ENCODE measurements at regions not wholly inside any gene's neighbourhood (a gene's known extent, or its start where the extent isn't known, plus 50 kb on each side); places are given as distances from the start of the nearest gene placed in this dataset.

DNA sequence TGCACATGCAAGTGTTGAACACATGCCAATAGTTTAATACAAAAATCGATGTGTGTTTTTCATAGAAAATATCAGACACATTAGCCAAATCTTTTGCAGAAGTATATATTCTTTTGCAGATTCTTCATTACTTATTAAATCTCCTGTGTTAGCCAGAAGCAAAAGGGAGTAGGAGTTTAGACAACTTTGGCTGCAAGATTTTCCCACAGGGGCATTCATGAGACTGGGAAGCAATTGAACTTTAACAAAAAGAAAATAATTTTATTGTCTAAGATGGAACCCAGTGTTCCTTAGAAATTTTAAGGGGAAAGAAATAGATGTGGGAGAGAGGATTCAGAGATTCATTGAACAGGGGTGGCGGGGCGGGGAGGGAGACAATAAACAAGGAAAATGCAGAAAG, 1336.0 kb downstream of the GATA3 start:
- H3K4me3 ChIP-seq: no peak overlapping the region
- no peaks in the 10 kb centered on the region for H3K4me1 ChIP-seq
- ChIA-PET CTCF (no interaction called here), POLR2A (no interaction called here)
- WGBS (ENCODE audit: missing lambda C conversion rate): 4% methylated on average over 3 of the region's 3 CpGs
- H3K4me2 ChIP-seq: no peak overlapping the region
- TF ChIP-seq CHD4 (IDR thresholded peaks at IDR 0.05; ENCODE audit: borderline replicate concordance): no peak
- TF ChIP-seq PHF8 (IDR thresholded peaks at IDR 0.05; ENCODE audit: borderline replicate concordance, low read depth): no peak
- no peak for TF ChIP-seq KDM1A (IDR thresholded peaks at IDR 0.05; ENCODE audit: low read depth)
- TF ChIP-seq POLR2AphosphoS2 (conservative IDR thresholded peaks at IDR 0.05; ENCODE audit: low read length): no peak
- no peak for TF ChIP-seq HDAC2 (IDR thresholded peaks at IDR 0.05)
- TF ChIP-seq, protein P1, sequence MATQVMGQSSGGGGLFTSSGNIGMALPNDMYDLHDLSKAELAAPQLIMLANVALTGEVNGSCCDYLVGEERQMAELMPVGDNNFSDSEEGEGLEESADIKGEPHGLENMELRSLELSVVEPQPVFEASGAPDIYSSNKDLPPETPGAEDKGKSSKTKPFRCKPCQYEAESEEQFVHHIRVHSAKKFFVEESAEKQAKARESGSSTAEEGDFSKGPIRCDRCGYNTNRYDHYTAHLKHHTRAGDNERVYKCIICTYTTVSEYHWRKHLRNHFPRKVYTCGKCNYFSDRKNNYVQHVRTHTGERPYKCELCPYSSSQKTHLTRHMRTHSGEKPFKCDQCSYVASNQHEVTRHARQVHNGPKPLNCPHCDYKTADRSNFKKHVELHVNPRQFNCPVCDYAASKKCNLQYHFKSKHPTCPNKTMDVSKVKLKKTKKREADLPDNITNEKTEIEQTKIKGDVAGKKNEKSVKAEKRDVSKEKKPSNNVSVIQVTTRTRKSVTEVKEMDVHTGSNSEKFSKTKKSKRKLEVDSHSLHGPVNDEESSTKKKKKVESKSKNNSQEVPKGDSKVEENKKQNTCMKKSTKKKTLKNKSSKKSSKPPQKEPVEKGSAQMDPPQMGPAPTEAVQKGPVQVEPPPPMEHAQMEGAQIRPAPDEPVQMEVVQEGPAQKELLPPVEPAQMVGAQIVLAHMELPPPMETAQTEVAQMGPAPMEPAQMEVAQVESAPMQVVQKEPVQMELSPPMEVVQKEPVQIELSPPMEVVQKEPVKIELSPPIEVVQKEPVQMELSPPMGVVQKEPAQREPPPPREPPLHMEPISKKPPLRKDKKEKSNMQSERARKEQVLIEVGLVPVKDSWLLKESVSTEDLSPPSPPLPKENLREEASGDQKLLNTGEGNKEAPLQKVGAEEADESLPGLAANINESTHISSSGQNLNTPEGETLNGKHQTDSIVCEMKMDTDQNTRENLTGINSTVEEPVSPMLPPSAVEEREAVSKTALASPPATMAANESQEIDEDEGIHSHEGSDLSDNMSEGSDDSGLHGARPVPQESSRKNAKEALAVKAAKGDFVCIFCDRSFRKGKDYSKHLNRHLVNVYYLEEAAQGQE (IDR thresholded peaks at IDR 0.05): no peak
- TF ChIP-seq HOXA7 (CRISPR knock-in tag; IDR thresholded peaks at IDR 0.05): no peak
- TF ChIP-seq MYC (IDR thresholded peaks at IDR 0.05; ENCODE audit: borderline replicate concordance, low read length): no peak
- no peak for TF ChIP-seq FOSB (CRISPR knock-in tag; IDR thresholded peaks at IDR 0.05)
- no peak for TF ChIP-seq MAZ (IDR thresholded peaks at IDR 0.05; ENCODE audit: borderline replicate concordance, low read depth, low read length)
- TF ChIP-seq MAFK (IDR thresholded peaks at IDR 0.05; ENCODE audit: partially characterized antibody): no peak
- TF ChIP-seq HEYL (CRISPR knock-in tag; IDR thresholded peaks at IDR 0.05): no peak
- no peak for TF ChIP-seq RARB (CRISPR knock-in tag; IDR thresholded peaks at IDR 0.05)
- no peak for TF ChIP-seq BHLHE40 (IDR thresholded peaks at IDR 0.05; ENCODE audit: low read depth, low read length)
- TF ChIP-seq EHF (CRISPR knock-in tag; IDR thresholded peaks at IDR 0.05): no peak
- no peak for ATAC-seq
- no peak overlapping the region for H3K27ac ChIP-seq
- H3K9me3 ChIP-seq: no peaks in the 10 kb centered on the region
- no peak for FAIRE-seq
- DNase-seq (ENCODE audit: low read depth in 1 of 2, low spot score in 1 of 2): no peak

DNA sequence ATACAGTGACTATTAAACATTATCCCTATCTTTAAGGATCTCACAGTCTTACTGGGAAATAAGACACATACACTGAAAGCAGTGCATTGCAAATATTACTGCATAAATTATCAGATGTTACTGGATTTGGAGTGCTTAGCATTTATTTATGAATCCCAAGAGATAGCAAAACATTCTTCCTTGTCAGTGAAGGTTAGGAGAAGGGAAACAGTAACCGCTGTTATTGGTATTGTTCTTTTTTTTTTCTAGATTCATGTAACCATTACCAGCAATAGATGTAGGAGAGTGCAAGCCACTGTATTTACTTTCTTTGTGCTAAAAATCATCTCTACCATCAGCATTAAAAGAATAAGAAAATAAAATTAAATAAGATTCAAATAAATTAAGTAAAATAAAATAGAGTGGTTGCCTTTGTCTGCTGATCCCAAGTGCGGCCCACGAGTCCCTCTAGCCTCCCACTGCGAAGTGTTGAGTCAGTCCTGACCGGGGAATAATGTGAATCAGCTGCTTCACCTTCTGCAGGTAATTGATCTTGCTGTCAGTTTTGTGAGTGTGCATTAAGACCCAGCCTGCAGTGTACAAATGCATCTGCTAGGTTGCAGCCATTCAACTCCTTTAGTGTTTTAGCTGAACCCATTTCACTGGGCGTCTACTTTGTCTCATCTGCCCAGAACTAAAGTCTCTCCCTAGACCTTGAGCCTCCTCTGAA, 1344.9 kb downstream of the GATA3 start:
- no peak for FAIRE-seq
- POLR2A ChIA-PET: no interaction called here

More for the DNA sequence above, 1344.9 kb downstream of the GATA3 start:
- CTCF ChIA-PET: no interaction called here
- no peak overlapping the region for H3K4me3 ChIP-seq
- WGBS (ENCODE audit: missing lambda C conversion rate): 11% methylated on average over 6 of the region's 6 CpGs
- TF ChIP-seq KDM1A (IDR thresholded peaks at IDR 0.05; ENCODE audit: low read depth) (no peak), HOXB13 (CRISPR knock-in tag; IDR thresholded peaks at IDR 0.05; ENCODE audit: low read depth) (no peak), BHLHE40 (IDR thresholded peaks at IDR 0.05; ENCODE audit: low read depth, low read length) (no peak), HEYL (CRISPR knock-in tag; IDR thresholded peaks at IDR 0.05) (no peak), MAFK (IDR thresholded peaks at IDR 0.05; ENCODE audit: partially characterized antibody) (no peak), RCOR1 (IDR thresholded peaks at IDR 0.05; ENCODE audit: low read depth, low read length) (no peak), MYC (IDR thresholded peaks at IDR 0.05; ENCODE audit: borderline replicate concordance, low read length) (no peak), HOXA7 (CRISPR knock-in tag; IDR thresholded peaks at IDR 0.05) (no peak), JUNB (IDR thresholded peaks at IDR 0.05) (no peak), ZNF302 (CRISPR knock-in tag; IDR thresholded peaks at IDR 0.05) (no peak)
- TF ChIP-seq, protein P1 (IDR thresholded peaks at IDR 0.05): no peak
- no peaks in the 10 kb centered on the region for H3K9me3 ChIP-seq
- H3K4me2 ChIP-seq: no peak overlapping the region
- ATAC-seq (no peak), DNase-seq (ENCODE audit: low read depth in 1 of 2, low spot score in 1 of 2) (no peak)
- H3K27ac ChIP-seq: no peak overlapping the region
- no peaks in the 10 kb centered on the region for H3K4me1 ChIP-seq
